ENCODE measurements at regions not wholly inside any gene's neighbourhood (a gene's known extent, or its start where the extent isn't known, plus 50 kb on each side); places are given as distances from the start of the nearest gene placed in this dataset.
"Not testable (repeated sequence)": the region's sequence is repeated elsewhere in the genome, so short reads cannot be mapped to it uniquely, and the experiment has no call there.

GRCh38 chr5:92222449-92222848 is 839.3 kb upstream of the ARRDC3 start:
- DNase-seq = no peak

- not testable (repeated sequence) for DNase-seq
Measured at GRCh38 chr5:92216852-92217251, 833.7 kb upstream of the ARRDC3 start.

GRCh38 chr5:92215116-92215515 is 832.0 kb upstream of the ARRDC3 start:
- DNase-seq = no peak

GRCh38 chr5:92208265-92208664 is 825.1 kb upstream of the ARRDC3 start:
- no peak for DNase-seq

- no peak for DNase-seq
Measured at GRCh38 chr5:92207151-92207550, 824.0 kb upstream of the ARRDC3 start.

GRCh38 chr5:92206681-92207080 is 823.6 kb upstream of the ARRDC3 start:
- DNase-seq = no peak

GRCh38 chr5:92199035-92199434 is 815.9 kb upstream of the ARRDC3 start:
- DNase-seq = not testable (repeated sequence)

- DNase-seq = no peak
Measured at GRCh38 chr5:92181656-92182055, 798.5 kb upstream of the ARRDC3 start.

- DNase-seq = no peak
Measured at GRCh38 chr5:92180391-92180790, 797.3 kb upstream of the ARRDC3 start.

- no peak for DNase-seq
Measured at GRCh38 chr5:92179651-92180050, 796.5 kb upstream of the ARRDC3 start.

GRCh38 chr5:92177926-92178487 is 794.9 kb upstream of the ARRDC3 start:
- DNase-seq = no peak

GRCh38 chr5:92163906-92164305 is 780.8 kb upstream of the ARRDC3 start:
- DNase-seq = no peak

GRCh38 chr5:92147798-92148197 is 764.7 kb upstream of the ARRDC3 start:
- DNase-seq = no peak

- no peak for DNase-seq
Measured at GRCh38 chr5:92147266-92147665, 764.1 kb upstream of the ARRDC3 start.

GRCh38 chr5:92145852-92146251 is 762.7 kb upstream of the ARRDC3 start:
- no peak for DNase-seq

- no peak for DNase-seq
Measured at GRCh38 chr5:92144824-92145223, 761.7 kb upstream of the ARRDC3 start.

- not testable (repeated sequence) for DNase-seq
Measured at GRCh38 chr5:92132294-92132908, 749.3 kb upstream of the ARRDC3 start.

- no peak for DNase-seq
Measured at GRCh38 chr5:92126182-92126581, 743.1 kb upstream of the ARRDC3 start.

- no peak for DNase-seq
Measured at GRCh38 chr5:92119110-92119509, 736.0 kb upstream of the ARRDC3 start.

GRCh38 chr5:92106808-92107207 is 723.7 kb upstream of the ARRDC3 start:
- no peak for DNase-seq

- no peak for DNase-seq
Measured at GRCh38 chr5:92104126-92104525, 721.0 kb upstream of the ARRDC3 start.

- DNase-seq = no peak
Measured at GRCh38 chr5:92102313-92102712, 719.2 kb upstream of the ARRDC3 start.

GRCh38 chr5:92092239-92092638 is 709.1 kb upstream of the ARRDC3 start:
- DNase-seq = no peak

- DNase-seq = no peak
Measured at GRCh38 chr5:92086059-92086811, 703.1 kb upstream of the ARRDC3 start.
